ENCODE measurements at regions not wholly inside any gene's neighbourhood (a gene's known extent, or its start where the extent isn't known, plus 50 kb on each side); places are given as distances from the start of the nearest gene placed in this dataset.

DNA sequence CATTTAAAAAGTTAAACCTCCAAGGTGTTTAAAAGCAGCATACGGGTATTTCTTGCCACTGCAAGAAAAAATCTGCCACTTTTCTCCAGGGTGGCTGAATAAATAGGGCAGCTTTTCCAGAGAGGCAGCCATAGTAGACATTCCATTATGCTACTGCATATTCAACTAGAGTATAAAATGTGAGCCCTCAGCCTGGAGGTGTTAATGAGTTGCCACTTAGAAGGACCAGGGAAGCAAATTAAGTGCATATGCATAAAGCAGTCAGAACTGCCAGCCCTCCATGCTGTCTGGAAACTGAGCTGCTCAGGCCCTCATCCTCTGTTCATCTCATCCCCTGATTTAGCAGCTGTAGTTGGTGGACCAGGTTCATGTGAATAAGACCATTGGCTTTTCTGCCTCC lies 99.4 kb downstream of the DIRAS3 start:
- Histone ChIP-seq H3K4me3 (no peak overlapping the region), H3K27ac (no peak overlapping the region)

DNA sequence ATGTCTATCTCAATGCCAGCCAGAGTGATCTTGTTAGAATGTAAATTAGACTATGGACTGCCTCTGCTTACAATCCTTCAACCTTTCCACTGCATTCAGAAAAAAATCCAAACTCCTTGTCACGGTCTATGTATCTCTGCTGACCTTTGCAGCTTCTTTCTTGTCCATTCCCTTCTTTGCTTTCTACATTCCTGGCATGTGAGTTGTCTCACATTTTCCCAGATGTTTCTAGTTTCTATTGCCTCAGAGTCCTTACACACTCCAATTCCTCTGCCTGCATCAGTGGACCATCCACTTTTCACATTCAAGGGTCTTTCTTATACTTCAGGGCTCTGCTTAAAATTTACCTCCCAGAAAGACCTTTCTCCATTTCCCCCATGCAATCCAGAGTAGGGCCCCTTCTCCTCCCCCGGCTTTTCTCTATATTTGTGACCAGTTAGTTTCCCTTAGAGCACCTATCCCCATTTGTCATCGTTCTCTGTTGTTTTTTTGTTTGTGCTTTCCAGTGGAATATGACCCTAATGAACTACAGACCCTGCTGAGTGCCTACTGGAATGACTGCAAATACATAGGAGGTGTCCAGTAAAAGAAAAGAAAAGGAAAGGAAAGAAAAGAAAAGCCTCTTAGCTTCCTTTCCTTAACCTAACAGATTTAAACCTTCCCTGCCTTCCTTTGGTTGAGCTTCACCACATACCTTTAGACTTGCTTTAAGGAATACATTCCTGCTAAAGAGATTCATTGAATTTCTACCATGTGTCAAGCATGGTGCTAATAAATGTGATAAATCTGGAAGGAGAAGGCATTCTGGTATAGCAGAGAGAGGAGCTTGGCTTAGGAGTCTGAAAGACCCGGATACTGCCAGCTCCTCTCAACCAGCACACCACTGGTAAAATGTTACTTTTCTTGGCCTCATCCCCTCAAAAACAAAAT lies 102.0 kb downstream of the DIRAS3 start:
- H3K27ac ChIP-seq, result peak overlapping the region in 4 of 21 experiments; percentile 12 to 43 (median 30)
- no peak overlapping the region for H3K4me3 ChIP-seq

DNA sequence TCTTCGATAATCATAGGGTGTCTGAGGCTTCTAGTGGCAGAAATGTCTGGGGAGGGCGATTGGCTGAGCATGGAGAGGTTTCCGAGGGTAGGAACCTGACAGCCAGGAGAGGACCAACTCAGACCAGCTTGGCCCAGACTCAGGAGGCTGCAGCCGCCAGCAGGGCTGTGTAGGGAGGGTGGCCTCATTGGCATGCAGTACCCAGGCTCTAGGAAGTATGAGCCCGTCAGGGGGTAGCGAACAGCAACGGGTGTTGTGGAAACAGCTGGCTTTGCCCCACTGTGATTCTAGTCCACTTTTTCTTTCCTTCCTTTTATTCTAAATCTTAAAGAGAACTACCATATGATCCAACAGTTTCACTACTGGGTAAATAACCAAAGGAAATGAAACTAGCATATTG lies 103.3 kb downstream of the DIRAS3 start:
- H3K27ac ChIP-seq, result peak overlapping the region in 1 of 21 experiments; percentile 36
- no peak overlapping the region for H3K4me3 ChIP-seq

DNA sequence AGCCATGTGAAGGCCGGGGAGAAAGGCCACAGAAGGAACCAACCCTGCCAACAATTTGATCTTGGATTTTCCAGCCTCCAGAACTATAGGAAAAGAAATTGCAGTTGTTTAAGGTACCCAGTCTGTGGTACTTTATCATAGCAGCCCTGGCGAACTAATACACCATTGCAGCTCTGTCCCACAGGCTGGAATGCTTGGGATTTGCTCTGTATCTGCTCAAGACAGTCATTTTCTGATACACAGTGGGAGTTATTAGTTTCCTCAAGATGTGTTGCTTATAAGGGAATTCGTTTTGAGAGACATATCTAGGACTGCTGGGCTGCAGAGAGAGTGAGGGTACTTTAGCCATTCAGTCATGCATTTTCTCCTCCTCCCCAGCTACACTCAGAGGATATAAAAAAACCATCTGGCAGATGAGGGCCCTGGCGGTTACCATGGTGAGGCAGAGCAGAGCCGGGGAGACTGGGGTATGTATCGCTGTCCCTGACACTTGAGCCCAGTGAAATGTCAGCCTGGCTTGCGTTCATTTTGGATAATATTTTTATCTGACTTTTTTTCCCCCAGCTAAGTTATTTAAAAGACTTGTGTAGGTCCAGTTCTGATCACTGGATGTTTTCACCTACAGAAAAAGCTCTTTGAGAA lies 104.6 kb downstream of the DIRAS3 start:
- no peak overlapping the region for H3K4me3 ChIP-seq
- H3K27ac ChIP-seq, result no peak overlapping the region

DNA sequence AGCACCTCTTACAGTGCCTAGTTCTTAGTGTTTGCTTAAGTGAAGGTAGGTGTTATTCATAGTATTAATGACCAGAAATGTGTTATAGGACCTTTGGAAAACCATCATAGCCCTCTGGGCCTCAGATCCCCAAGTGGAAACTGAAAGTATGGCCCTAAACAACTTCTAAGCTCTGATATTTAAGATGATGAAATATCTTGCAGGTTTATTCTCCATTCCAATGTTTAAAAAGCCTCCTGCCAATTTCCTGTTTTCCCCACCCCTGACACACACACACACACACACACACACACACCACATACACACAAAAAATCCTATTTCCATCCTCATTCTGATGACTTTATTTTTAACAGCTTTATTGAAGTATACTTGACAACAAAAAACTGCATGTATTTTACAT lies 108.2 kb downstream of the DIRAS3 start:
- Histone ChIP-seq H3K27ac (no peak overlapping the region), H3K4me3 (no peak overlapping the region)

DNA sequence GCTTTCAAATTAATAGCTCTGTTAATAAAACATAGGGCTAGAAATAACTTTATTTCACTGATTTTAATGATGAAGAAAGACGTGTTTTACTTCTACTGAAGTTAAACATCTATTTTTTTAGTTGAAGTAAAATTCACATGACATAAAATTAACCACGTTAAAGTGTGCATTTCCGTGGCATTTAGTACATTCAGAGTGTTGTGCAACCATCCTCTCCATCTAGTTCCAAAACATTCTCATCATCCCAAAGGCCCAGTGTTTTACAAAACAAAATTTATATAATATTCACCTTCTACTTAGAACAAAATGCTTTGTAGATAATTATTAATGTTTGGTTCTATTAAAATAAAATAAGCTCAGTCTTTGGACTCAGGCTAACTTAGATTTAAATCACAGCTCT lies 108.5 kb upstream of the GNG12 start:
- H3K4me3 ChIP-seq, result no peak overlapping the region

DNA sequence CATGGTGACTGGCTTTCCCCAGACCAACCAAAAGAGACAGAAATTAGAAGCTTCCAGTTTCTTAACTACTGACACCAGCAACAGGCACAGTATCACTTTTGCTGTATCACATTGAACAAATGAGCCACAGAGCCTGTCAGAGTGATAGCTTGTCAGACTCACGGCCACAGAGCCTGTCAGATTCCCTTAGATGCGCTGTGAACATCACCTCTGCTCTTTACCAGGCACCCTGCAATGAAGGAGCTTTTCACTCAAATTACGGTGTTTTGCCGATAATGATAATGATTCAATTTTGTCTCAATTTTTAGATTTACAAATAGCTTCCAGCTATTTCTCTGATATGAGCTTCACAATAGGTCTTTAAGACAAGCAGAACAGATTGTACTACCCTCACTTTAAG lies 107.9 kb upstream of the GNG12 start:
- Histone ChIP-seq H3K4me3 (no peak overlapping the region), H3K27ac (no peak overlapping the region)

More for the DNA sequence above, 108.5 kb upstream of the GNG12 start:
- no peak overlapping the region for H3K27ac ChIP-seq

DNA sequence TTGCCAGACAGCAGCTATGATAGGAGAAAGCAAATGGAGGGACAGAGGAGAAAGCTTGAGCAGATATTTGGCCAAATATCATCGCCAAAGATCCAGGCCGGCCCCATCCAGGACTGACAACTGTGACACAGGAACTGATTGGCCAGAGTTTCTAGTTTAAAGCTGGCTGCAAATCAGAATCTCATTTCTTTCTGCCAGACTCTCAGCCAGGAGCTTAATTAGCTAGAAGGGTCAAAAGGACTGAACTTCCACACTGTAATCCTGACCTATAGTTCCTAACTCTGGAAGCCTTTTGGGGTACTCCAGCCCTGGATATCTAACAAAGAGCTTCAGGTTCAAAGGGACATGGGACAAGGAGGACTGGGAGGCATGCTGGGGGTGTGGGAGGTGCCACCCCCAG lies 106.7 kb upstream of the GNG12 start:
- Histone ChIP-seq H3K27ac (no peak overlapping the region), H3K4me3 (no peak overlapping the region)

DNA sequence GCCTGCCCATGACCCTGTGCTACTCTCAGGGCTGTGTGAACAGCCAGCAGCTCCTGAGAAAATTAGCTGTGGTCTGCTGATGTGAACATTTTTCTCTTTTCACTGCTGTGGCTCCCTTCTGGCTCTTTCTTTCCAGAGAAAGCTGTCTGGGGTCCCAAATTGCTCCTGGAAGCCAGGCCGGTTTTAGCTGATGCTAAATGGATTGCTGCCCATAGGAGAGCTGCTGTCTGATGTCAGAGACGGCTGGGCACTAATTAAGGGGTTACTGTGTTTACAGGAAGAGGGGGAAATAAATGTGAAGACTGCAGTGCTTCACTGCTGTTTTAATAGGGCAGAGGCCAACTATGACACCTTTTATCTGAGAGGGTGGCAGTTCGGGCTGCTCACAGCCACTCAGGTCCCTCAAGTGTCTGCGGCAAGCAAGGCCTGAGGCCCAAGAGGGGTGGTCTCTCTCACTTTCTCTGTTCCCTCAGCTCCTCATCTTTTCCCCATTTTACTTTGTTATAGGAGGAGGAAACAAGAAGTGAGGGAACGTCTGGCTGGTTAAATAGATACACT lies 106.0 kb upstream of the GNG12 start:
- no peak overlapping the region for H3K4me3 ChIP-seq
- H3K27ac ChIP-seq, result no peak overlapping the region

DNA sequence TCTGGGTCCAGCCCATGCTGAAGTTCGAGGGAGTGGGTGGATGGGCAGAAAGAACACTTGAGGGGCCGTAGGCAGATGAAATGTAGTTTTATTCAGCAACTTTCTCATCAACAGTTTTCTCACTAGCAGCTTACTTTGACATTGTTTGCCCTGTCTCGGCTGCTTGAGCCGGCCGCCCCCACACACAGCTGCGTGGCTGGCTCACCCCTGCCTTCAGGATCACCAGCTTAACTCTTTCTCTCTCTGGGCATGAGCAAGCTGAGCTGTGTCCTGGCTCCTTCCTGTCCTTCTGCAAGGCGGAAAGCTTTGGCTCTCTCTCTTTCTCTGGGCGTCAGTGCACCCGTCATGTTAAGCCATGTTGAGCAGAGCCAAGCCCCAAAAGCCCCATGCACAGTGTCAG lies 104.4 kb upstream of the GNG12 start:
- H3K27ac ChIP-seq, result no peak overlapping the region
- no peak overlapping the region for H3K4me3 ChIP-seq

DNA sequence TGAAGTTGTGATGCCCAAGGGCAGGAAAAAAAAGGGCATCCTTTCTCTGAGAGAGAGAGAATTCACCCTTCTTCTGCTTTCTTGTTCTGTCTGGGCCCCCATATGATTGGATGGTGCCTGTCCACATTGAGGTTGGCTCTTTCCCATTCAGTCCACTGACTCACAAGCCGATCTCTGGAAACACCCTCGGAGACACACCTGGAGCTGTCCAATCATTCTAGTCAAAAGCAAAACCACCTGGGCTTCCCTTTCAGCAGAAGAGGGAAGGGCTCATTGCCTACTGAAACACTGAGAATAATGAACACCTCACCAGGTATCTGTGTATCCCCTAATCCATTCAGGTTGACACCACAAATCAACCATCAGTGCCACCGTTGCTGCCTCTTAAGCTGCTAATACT lies 103.7 kb upstream of the GNG12 start:
- Histone ChIP-seq H3K4me3 (no peak overlapping the region), H3K27ac (no peak overlapping the region)

DNA sequence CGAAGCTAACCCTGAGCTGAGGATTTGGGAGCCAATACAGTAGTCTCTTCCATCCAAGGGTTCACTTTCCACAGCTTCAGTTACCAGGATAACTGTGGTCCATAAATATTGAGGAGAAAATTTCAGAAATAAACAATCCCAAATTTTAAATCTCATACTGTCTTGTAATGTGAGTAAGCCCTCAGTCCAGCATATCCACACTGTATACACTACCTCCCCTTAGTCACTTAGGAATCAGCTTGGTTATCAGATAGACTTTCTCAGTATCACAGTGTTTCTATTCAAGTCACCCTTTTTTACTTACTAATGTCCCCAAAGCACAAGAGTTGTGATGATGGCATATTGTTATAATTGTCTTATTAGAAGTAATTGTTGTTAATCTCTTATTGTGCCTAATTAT lies 102.3 kb upstream of the GNG12 start:
- Histone ChIP-seq H3K27ac (no peak overlapping the region), H3K4me3 (no peak overlapping the region)

DNA sequence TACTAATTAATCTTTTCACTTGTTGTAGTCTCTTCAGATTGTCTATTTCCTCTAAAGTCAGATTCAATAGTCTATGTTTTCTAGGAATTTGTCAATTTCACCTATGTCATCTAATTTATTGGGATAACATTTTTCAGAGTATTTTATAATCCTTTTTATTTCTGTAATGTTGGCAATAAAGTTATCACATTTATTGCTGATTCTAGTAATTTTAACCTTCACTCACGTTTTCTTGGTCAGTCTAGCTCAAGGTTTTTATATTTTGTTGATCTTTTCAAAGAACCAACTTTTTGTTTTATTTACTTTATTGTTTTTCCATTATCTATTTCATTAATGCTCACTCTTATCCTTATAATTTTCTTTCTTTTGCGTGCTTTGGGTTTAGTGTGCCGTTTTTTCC lies 97.9 kb upstream of the GNG12 start:
- Histone ChIP-seq H3K27ac (no peak overlapping the region), H3K4me3 (no peak overlapping the region)

DNA sequence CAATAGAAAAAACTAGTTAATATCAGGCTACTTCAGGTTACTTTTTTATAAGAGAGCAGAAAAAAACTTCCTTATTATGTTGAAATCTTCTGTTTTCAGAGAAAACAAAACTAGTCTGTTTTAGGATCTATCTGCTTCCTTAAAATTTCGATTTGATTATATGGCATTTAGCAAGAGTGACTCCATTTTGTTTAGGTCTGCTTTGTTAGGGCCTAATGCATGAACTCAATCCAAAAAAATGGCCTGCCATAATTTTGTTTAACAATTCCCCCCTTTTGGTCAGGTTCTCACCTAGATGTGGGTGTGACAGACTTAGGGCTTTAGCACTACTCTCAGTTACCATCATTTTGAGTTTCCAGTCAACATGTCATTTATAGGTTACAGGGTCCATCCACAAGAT lies 89.8 kb upstream of the GNG12 start:
- Histone ChIP-seq H3K4me3 (no peak overlapping the region), H3K27ac (no peak overlapping the region)

DNA sequence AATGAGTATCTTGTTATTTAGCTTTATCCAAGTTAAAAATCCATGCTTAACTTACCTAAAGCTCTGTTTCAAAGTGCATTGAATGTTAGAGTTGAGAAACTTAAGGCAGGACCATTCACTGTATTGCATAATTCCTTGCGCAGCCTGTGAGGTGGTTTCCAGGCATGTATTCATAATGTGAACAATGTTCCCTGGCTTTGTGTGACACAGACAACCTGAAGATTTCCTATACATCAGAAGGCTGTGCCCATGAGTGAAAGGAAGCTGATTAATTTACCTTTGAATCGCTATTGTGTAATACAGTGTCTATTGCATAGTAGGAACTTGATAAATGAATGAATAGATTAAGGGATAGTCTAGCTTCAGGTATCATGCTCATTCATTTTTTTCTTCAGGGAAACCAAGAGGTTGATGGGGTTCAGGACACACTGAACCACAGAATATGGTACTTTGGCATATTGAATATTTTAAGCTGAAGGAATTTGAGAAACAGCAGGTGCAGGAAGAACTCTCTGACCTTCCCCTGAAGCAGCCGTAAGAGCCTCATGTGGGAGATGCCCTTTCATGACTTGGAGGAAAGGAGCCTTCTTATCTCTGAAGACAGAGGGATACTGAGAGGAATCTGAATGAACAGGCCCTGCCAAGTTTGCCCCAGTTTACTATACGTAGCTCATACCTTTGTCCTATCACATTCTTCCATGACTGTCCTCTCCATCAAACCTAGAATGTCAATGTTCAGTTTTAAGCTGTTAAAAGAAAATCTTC lies 88.6 kb upstream of the GNG12 start:
- Histone ChIP-seq H3K27ac (no peak overlapping the region), H3K4me3 (no peak overlapping the region)

DNA sequence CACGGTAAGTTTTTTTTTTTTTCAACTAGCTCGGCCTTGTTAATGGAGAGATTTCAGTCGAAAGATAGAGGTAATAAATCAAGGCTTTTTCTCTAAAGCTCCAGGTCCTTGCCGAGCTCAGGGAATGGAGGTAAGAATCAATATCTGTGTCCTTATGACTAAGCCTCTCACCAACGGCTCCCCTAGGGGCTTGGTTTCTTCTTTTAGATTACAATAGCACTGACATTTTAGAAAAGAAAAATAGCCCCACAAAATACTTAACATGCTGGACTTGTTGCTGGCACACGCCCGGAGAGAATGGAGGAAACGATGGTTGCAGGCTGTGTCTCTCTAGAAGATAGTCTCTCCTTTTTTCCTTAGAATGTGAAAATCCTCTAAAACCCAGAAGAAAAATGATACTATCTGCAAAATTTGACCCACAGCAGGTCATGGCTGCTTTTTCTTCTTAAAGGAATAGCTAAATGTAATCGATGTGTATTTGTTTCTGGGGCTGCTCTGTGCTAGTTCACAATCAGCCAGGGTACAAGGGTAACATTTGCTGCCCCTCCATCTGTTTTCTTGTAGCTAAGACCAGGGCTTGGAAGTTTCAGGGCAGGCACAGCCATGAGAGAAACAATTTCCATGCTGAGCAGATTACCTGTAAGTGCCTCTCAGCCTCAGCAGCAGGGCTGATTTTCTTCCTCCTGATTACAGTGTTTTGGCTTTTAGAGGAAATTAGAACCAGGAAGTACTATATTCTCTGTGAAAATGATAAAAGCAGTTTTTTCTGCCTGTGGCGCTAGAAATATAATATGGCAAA lies 86.2 kb upstream of the GNG12 start:
- Histone ChIP-seq H3K4me3 (no peak overlapping the region), H3K27ac (no peak overlapping the region)

DNA sequence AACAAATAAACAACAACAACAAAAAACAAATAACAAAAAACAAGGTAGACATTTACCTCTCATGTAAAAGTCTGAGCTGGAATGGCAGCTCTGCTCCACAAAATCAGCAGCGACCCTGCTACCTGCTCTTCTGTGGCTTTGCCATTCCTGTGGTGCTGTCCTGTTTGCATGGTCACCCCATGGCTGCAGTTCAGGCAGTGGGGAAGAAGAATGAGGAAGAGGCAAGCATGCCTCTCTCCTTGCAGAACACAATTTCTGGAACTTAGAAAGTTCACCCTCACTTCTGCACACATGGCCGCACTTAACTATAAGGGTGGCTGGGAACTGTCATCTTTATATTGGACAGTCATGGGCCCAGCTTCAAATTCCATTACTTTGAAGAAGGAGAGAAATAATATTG lies 84.8 kb upstream of the GNG12 start:
- no peak overlapping the region for H3K4me3 ChIP-seq
- no peak overlapping the region for H3K27ac ChIP-seq

DNA sequence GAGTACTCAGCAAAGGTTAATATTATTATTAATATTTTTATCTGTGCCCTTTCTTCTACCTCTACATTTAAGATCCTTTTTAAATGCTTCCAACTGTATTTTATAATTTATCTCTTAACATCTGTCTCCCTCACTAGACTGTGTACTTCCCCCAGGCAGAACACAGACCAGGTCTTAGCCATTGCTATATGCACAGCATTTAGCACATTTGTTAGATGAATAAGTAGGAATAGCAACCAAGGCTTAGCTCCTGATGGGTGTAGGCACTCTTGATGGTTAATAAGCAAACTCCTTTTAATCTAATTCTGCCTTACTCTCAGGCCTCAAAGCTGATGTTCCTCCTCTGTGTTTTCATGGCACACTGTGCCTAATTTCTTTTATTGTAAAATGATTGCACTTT lies 83.7 kb upstream of the GNG12 start:
- Histone ChIP-seq H3K27ac (no peak overlapping the region), H3K4me3 (no peak overlapping the region)

DNA sequence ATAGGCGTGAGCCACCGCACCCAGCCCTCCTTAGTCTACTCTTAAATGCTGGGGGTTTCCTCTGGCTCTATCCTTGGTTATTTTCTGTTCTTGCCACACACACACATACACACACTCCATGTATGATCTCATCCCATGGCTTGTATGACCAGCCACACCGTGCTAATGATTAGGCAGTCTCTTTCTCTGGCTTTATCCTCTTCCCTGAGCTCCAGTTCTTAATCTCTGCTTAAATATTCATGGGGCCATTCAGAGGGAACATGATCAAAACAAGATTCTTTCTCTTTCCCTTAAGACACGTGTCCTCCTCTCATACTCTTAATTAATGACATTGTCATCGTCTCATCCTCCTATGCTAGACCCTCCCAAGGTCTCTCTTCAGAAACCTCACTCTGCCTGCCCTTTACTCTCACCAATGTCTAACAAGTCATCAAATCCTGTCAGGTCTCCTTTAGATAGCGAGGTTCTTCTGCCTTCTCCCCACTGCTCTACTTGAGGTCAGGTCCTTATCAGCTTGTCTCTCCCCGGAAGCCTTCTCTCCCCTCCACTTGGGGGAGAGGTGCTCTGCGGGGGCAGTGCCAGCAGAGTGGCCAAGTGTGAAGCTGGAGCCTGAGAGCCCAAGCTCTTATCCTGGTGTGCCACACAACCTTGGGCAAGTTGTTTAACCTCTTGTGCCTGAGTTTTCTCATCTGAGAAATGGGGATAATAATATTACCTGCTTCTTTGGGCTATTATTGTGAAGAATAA lies 83.0 kb upstream of the GNG12 start:
- Histone ChIP-seq H3K4me3 (no peak overlapping the region), H3K27ac (no peak overlapping the region)
